Calu3 (cell line): ENCODE measurements at regions not wholly inside any gene's neighbourhood (a gene's known extent, or its start where the extent isn't known, plus 50 kb on each side); places are given as distances from the start of the nearest gene placed in this dataset.

Experiments
- BruUV-seq: library from RNA; stranded (reverse); fragments of 400-500 nt; replicated peaks from 2 replicates; lab custom pipeline; 2021; lab: Mats Ljungman, UMichigan
- CTCF ChIA-PET: fragments of 300-600 bp; sonication (Branson Sonifier 250); formaldehyde crosslinking; loops from one replicate; lab custom pipeline; 2022; ENCODE audit warnings: antibody characterized with exemption; lab: Charles Lee
- DNase-seq: peaks from one replicate; pipeline ENCODE4 v3.0.0; 2022
- H3K27ac Mint-ChIP-seq: one replicate; pipeline ENCODE4 v1.8.0; 2022; ENCODE audit warnings: mixed read lengths; ENCODE audit not compliant: unreplicated experiment
- H3K27me3 Mint-ChIP-seq: one replicate; pipeline ENCODE4 v1.8.0; 2022; ENCODE audit warnings: mixed read lengths; ENCODE audit not compliant: unreplicated experiment
- H3K36me3 Mint-ChIP-seq: one replicate; pipeline ENCODE4 v1.8.0; 2022; ENCODE audit warnings: mild to moderate bottlenecking, moderate library complexity, mixed read lengths; ENCODE audit not compliant: insufficient read depth, unreplicated experiment
- H3K4me1 Mint-ChIP-seq: one replicate; pipeline ENCODE4 v1.8.0; 2022; ENCODE audit warnings: mild to moderate bottlenecking, low read depth, mixed read lengths; ENCODE audit not compliant: unreplicated experiment
- H3K4me3 Mint-ChIP-seq: one replicate; pipeline ENCODE4 v1.8.0; 2022; ENCODE audit warnings: mild to moderate bottlenecking, low read depth, moderate library complexity, mixed read lengths; ENCODE audit not compliant: unreplicated experiment
- H3K9me3 Mint-ChIP-seq: one replicate; pipeline ENCODE4 v1.8.0; 2022; ENCODE audit warnings: low read depth, mixed read lengths; ENCODE audit not compliant: unreplicated experiment
- CTCF ChIP-seq: fragments of 200-600 bp; IDR thresholded peaks from one replicate; pipeline ENCODE4 v1.8.0; 2022; ENCODE audit warnings: antibody characterized with exemption; ENCODE audit not compliant: unreplicated experiment
- intact Hi-C: fragments of 100-400 bp; cut with micrococcal nuclease; formaldehyde crosslinking; loops from one replicate; pipeline ENCODE4 v1.10.0; 2022; ENCODE audit not compliant: unreplicated experiment

GRCh38 chr2:67702937-67703336 is 305.8 kb downstream of the ETAA1 start:
- Mint-ChIP-seq H3K9me3 (peaks cover 3% of the 10 kb centered on the region), H3K36me3 (no peaks in the 10 kb centered on the region), H3K4me3 (no peak overlapping the region), H3K4me1 (no peaks in the 10 kb centered on the region), H3K27ac (no peak overlapping the region), H3K27me3 (peaks cover 13% of the 10 kb centered on the region)
- TF ChIP-seq CTCF, result no peak
- intact Hi-C loops, result no loop called here
- BruUV-seq, result no TSS peak
- DNase-seq, result no peak
- CTCF ChIA-PET, result interaction anchor here (0.5 to 1.0 kb wide), 2 partner anchors 8 to 208 kb away, joined by 3 read pairs; no protein-coding TSS in a partner anchor

- BruUV-seq, result no TSS peak
- DNase-seq, result no peak
- Mint-ChIP-seq H3K36me3 (no peaks in the 10 kb centered on the region), H3K4me1 (no peaks in the 10 kb centered on the region), H3K27ac (no peak overlapping the region), H3K9me3 (no peaks in the 10 kb centered on the region), H3K27me3 (peaks cover 13% of the 10 kb centered on the region), H3K4me3 (no peak overlapping the region)
- TF ChIP-seq CTCF, result no peak
- CTCF ChIA-PET, result no interaction called here
- intact Hi-C loops, result no loop called here
These were observed 308.9 kb downstream of the ETAA1 start for GRCh38 chr2:67706082-67706481.

- TF ChIP-seq CTCF, result no peak
These were observed 310.8 kb downstream of the ETAA1 start for GRCh38 chr2:67707896-67708295.

GRCh38 chr2:67709835-67710234 is 312.7 kb downstream of the ETAA1 start:
- no TSS peak for BruUV-seq
- H3K27ac Mint-ChIP-seq, result no peak overlapping the region
- no peaks in the 10 kb centered on the region for H3K9me3 Mint-ChIP-seq
- peaks cover 13% of the 10 kb centered on the region for H3K27me3 Mint-ChIP-seq
- TF ChIP-seq CTCF, result no peak
- intact Hi-C loops, result no loop called here
- CTCF ChIA-PET, result no interaction called here
- DNase-seq, result no peak
- H3K4me1 Mint-ChIP-seq, result no peaks in the 10 kb centered on the region
- no peaks in the 10 kb centered on the region for H3K36me3 Mint-ChIP-seq
- H3K4me3 Mint-ChIP-seq, result no peak overlapping the region

More at GRCh38 chr2:67707896-67708295, 310.8 kb downstream of the ETAA1 start:
- DNase-seq, result no peak
- Mint-ChIP-seq H3K27me3 (peaks cover 13% of the 10 kb centered on the region), H3K27ac (no peak overlapping the region), H3K4me1 (no peaks in the 10 kb centered on the region), H3K9me3 (no peaks in the 10 kb centered on the region), H3K36me3 (no peaks in the 10 kb centered on the region), H3K4me3 (no peak overlapping the region)
- intact Hi-C loops, result no loop called here
- CTCF ChIA-PET, result no interaction called here
- no TSS peak for BruUV-seq
